HG03354 (cell line): ENCODE measurements at regions not wholly inside any gene's neighbourhood (a gene's known extent, or its start where the extent isn't known, plus 50 kb on each side); places are given as distances from the start of the nearest gene placed in this dataset.
"Not testable (repeated sequence)": the region's sequence is repeated elsewhere in the genome, so short reads cannot be mapped to it uniquely, and the experiment has no call there.

Experiments
- ATAC-seq: cut with Tn5 transposase; IDR thresholded peaks from one replicate; pipeline ENCODE4 v1.9.1; 2021; ENCODE audit warnings: mild to moderate bottlenecking; ENCODE audit not compliant: unreplicated experiment, poor library complexity, severe bottlenecking

GRCh38 chr2:184421456-184421855, 176.9 kb upstream of the ZNF804A start:
- not testable (repeated sequence) for ATAC-seq

GRCh38 chr2:184425083-184425482, 173.2 kb upstream of the ZNF804A start:
- ATAC-seq: no peak

GRCh38 chr2:184444217-184444616, 154.1 kb upstream of the ZNF804A start:
- peak; percentile 95 for ATAC-seq

- peak; percentile 30 for ATAC-seq
Measured at GRCh38 chr2:184444623-184445223, 153.6 kb upstream of the ZNF804A start.

- no peak for ATAC-seq
Measured at GRCh38 chr2:184449760-184450159, 148.6 kb upstream of the ZNF804A start.

- ATAC-seq: no peak
Measured at GRCh38 chr2:184452907-184453306, 145.4 kb upstream of the ZNF804A start.

- no peak for ATAC-seq
Measured at GRCh38 chr2:184455624-184456023, 142.7 kb upstream of the ZNF804A start.

GRCh38 chr2:184456693-184457092, 141.6 kb upstream of the ZNF804A start:
- not testable (repeated sequence) for ATAC-seq

- no peak for ATAC-seq
Measured at GRCh38 chr2:184463102-184463865, 135.0 kb upstream of the ZNF804A start.

- no peak for ATAC-seq
Measured at GRCh38 chr2:184463866-184464248, 134.5 kb upstream of the ZNF804A start.

GRCh38 chr2:184468826-184469225, 129.5 kb upstream of the ZNF804A start:
- ATAC-seq: no peak

GRCh38 chr2:184472481-184472880, 125.8 kb upstream of the ZNF804A start:
- no peak for ATAC-seq

GRCh38 chr2:184481865-184482264, 116.5 kb upstream of the ZNF804A start:
- ATAC-seq: no peak

- no peak for ATAC-seq
Measured at GRCh38 chr2:184498936-184499335, 99.4 kb upstream of the ZNF804A start.

- ATAC-seq: no peak
Measured at GRCh38 chr2:184504252-184504651, 94.1 kb upstream of the ZNF804A start.

- ATAC-seq: no peak
Measured at GRCh38 chr2:184507254-184507653, 91.1 kb upstream of the ZNF804A start.

GRCh38 chr2:184517402-184517801, 80.9 kb upstream of the ZNF804A start:
- no peak for ATAC-seq

GRCh38 chr2:184520441-184520840, 77.9 kb upstream of the ZNF804A start:
- ATAC-seq: no peak

GRCh38 chr2:184523732-184524131, 74.6 kb upstream of the ZNF804A start:
- ATAC-seq: no peak

GRCh38 chr2:184524551-184525382, 73.6 kb upstream of the ZNF804A start:
- no peak for ATAC-seq

GRCh38 chr2:184527058-184527457, 71.3 kb upstream of the ZNF804A start:
- no peak for ATAC-seq
